ENCODE measurements at regions not wholly inside any gene's neighbourhood (a gene's known extent, or its start where the extent isn't known, plus 50 kb on each side); places are given as distances from the start of the nearest gene placed in this dataset.

GRCh38 chr5:128687930-128688329 is 149.9 kb upstream of the FBN2 start:
- no peaks in the 10 kb centered on the region for H3K9me3 ChIP-seq (ENCODE audit: control insufficient read depth, low read depth, low read length)
- dilution Hi-C loops (cut with MboI; ENCODE audit: extremely low pct_ligation_motif_present, low sequenced_read_pairs), result no loop called here
- TF ChIP-seq EZH2 (IDR thresholded peaks at IDR 0.05; ENCODE audit: low read length) (no peak), CTCF (optimal IDR thresholded peaks at IDR 0.05 in 1 of 3, IDR thresholded peaks at IDR 0.05 in 1 of 3, conservative IDR thresholded peaks at IDR 0.05 in 1 of 3; ENCODE audit: extremely low read depth in 1 of 3, insufficient read depth in 2 of 3, low read length in 3 of 3) (no peak)

GRCh38 chr5:128693764-128694163 is 155.7 kb upstream of the FBN2 start:
- H2AFZ ChIP-seq (ENCODE audit: control insufficient read depth, low read length), result no peak overlapping the region
- DNase-seq (ENCODE audit: low read depth, low spot score) (no peak), FAIRE-seq (no peak)
- dilution Hi-C loops (cut with MboI; ENCODE audit: extremely low pct_ligation_motif_present, low sequenced_read_pairs), result no loop called here
- H3K4me1 ChIP-seq (ENCODE audit: control insufficient read depth, extremely low read depth, insufficient read depth, low read length), result no peaks in the 10 kb centered on the region
- no peaks in the 10 kb centered on the region for H3K36me3 ChIP-seq (ENCODE audit: control insufficient read depth in 2 of 2, extremely low read depth in 1 of 2, insufficient read depth in 2 of 2, low read length in 2 of 2)
- no peak for TF ChIP-seq EZH2 (IDR thresholded peaks at IDR 0.05; ENCODE audit: low read length)
- H3K4me2 ChIP-seq (ENCODE audit: control insufficient read depth, extremely low read depth, insufficient read depth, low read depth, low read length), result no peak overlapping the region
- H4K20me1 ChIP-seq (ENCODE audit: control insufficient read depth, extremely low read depth, insufficient read depth, low read length), result no peaks in the 10 kb centered on the region
- H3K4me3 ChIP-seq (ENCODE audit: control insufficient read depth in 2 of 3, extremely low read depth in 1 of 3, insufficient read depth in 2 of 3, low read depth in 1 of 3, low read length in 3 of 3), result no peak overlapping the region
- no peaks in the 10 kb centered on the region for H3K9me1 ChIP-seq (ENCODE audit: control insufficient read depth, extremely low read depth, insufficient read depth, low read length)
- no peaks in the 10 kb centered on the region for H3K27me3 ChIP-seq (ENCODE audit: control insufficient read depth, extremely low read depth, insufficient read depth, low read length)
- no peak overlapping the region for H3K9ac ChIP-seq (ENCODE audit: control insufficient read depth, extremely low read depth, insufficient read depth, low read length)
- H3K27ac ChIP-seq (ENCODE audit: control insufficient read depth, insufficient read depth, low read length), result no peak overlapping the region
- no peaks in the 10 kb centered on the region for H3K79me2 ChIP-seq (ENCODE audit: control insufficient read depth, insufficient read depth, low read length)
- no peaks in the 10 kb centered on the region for H3K9me3 ChIP-seq (ENCODE audit: control insufficient read depth, low read depth, low read length)

More at GRCh38 chr5:128687930-128688329, 149.9 kb upstream of the FBN2 start:
- no peak overlapping the region for H3K4me2 ChIP-seq (ENCODE audit: control insufficient read depth, extremely low read depth, insufficient read depth, low read depth, low read length)
- H3K9me1 ChIP-seq (ENCODE audit: control insufficient read depth, extremely low read depth, insufficient read depth, low read length), result no peaks in the 10 kb centered on the region
- DNase-seq (ENCODE audit: low read depth, low spot score) (no peak), FAIRE-seq (no peak)
- H3K4me3 ChIP-seq (ENCODE audit: control insufficient read depth in 2 of 3, extremely low read depth in 1 of 3, insufficient read depth in 2 of 3, low read depth in 1 of 3, low read length in 3 of 3), result no peak overlapping the region
- H3K27me3 ChIP-seq (ENCODE audit: control insufficient read depth, extremely low read depth, insufficient read depth, low read length), result no peaks in the 10 kb centered on the region
- no peaks in the 10 kb centered on the region for H4K20me1 ChIP-seq (ENCODE audit: control insufficient read depth, extremely low read depth, insufficient read depth, low read length)
- no peak overlapping the region for H3K27ac ChIP-seq (ENCODE audit: control insufficient read depth, insufficient read depth, low read length)
- H3K36me3 ChIP-seq (ENCODE audit: control insufficient read depth in 2 of 2, extremely low read depth in 1 of 2, insufficient read depth in 2 of 2, low read length in 2 of 2), result no peaks in the 10 kb centered on the region
- H3K79me2 ChIP-seq (ENCODE audit: control insufficient read depth, insufficient read depth, low read length), result no peaks in the 10 kb centered on the region
- no peak overlapping the region for H2AFZ ChIP-seq (ENCODE audit: control insufficient read depth, low read length)
- no peak overlapping the region for H3K9ac ChIP-seq (ENCODE audit: control insufficient read depth, extremely low read depth, insufficient read depth, low read length)
- no peaks in the 10 kb centered on the region for H3K4me1 ChIP-seq (ENCODE audit: control insufficient read depth, extremely low read depth, insufficient read depth, low read length)

GRCh38 chr5:128695791-128696530 is 157.9 kb upstream of the FBN2 start:
- H3K4me1 ChIP-seq (ENCODE audit: control insufficient read depth, extremely low read depth, insufficient read depth, low read length), result no peaks in the 10 kb centered on the region
- no peak overlapping the region for H2AFZ ChIP-seq (ENCODE audit: control insufficient read depth, low read length)
- TF ChIP-seq EZH2 (IDR thresholded peaks at IDR 0.05; ENCODE audit: low read length), result no peak
- TF ChIP-seq CTCF (optimal IDR thresholded peaks at IDR 0.05 in 1 of 3, IDR thresholded peaks at IDR 0.05 in 1 of 3, conservative IDR thresholded peaks at IDR 0.05 in 1 of 3; ENCODE audit: extremely low read depth in 1 of 3, insufficient read depth in 2 of 3, low read length in 3 of 3), result peak in 2 of 3 experiments; percentile 43 to 65
- no peaks in the 10 kb centered on the region for H3K79me2 ChIP-seq (ENCODE audit: control insufficient read depth, insufficient read depth, low read length)
- H3K36me3 ChIP-seq (ENCODE audit: control insufficient read depth in 2 of 2, extremely low read depth in 1 of 2, insufficient read depth in 2 of 2, low read length in 2 of 2), result no peaks in the 10 kb centered on the region
- no peak overlapping the region for H3K4me2 ChIP-seq (ENCODE audit: control insufficient read depth, extremely low read depth, insufficient read depth, low read depth, low read length)
- dilution Hi-C loops (cut with MboI; ENCODE audit: extremely low pct_ligation_motif_present, low sequenced_read_pairs), result no loop called here
- no peaks in the 10 kb centered on the region for H3K9me1 ChIP-seq (ENCODE audit: control insufficient read depth, extremely low read depth, insufficient read depth, low read length)
- FAIRE-seq, result no peak
- H3K9ac ChIP-seq (ENCODE audit: control insufficient read depth, extremely low read depth, insufficient read depth, low read length), result no peak overlapping the region
- H3K27me3 ChIP-seq (ENCODE audit: control insufficient read depth, extremely low read depth, insufficient read depth, low read length), result no peaks in the 10 kb centered on the region
- no peaks in the 10 kb centered on the region for H3K9me3 ChIP-seq (ENCODE audit: control insufficient read depth, low read depth, low read length)
- H3K4me3 ChIP-seq (ENCODE audit: control insufficient read depth in 2 of 3, extremely low read depth in 1 of 3, insufficient read depth in 2 of 3, low read depth in 1 of 3, low read length in 3 of 3), result no peak overlapping the region
- no peak overlapping the region for H3K27ac ChIP-seq (ENCODE audit: control insufficient read depth, insufficient read depth, low read length)
- H4K20me1 ChIP-seq (ENCODE audit: control insufficient read depth, extremely low read depth, insufficient read depth, low read length), result no peaks in the 10 kb centered on the region
- no peak for DNase-seq (ENCODE audit: low read depth, low spot score)
